HEK293 (cell line): ENCODE measurements at regions not wholly inside any gene's neighbourhood (a gene's known extent, or its start where the extent isn't known, plus 50 kb on each side); places are given as distances from the start of the nearest gene placed in this dataset.

Experiments used
- CTCF ChIA-PET: fragments of 350-600 bp; formaldehyde crosslinking; extraction: SDS; loops from one replicate; lab custom pipeline; 2021; ENCODE audit warnings: antibody characterized with exemption; lab: Yijun Ruan, JAX
- POLR2A ChIA-PET: fragments of 300-600 bp; formaldehyde crosslinking; extraction: SDS; loops from one replicate; lab custom pipeline; 2020; ENCODE audit warnings: antibody characterized with exemption, inconsistent platforms; lab: Yijun Ruan, JAX
- H3K27ac ChIP-seq: fragments of 200-500 bp; sonication (Bioruptor generic); 2 replicates; pipeline ENCODE4 v1.5.1; 2014; ENCODE audit warnings: low read depth, low read length, control low read depth, inconsistent platforms; ENCODE audit errors: extremely low read depth
- H3K36me3 ChIP-seq, 2 experiments: fragments of 200-500 bp in 1 of 2; sonication (Bioruptor generic) in 1 of 2; 1 replicate in 1 of 2; 2 replicates in 1 of 2; pipeline ENCODE4 v1.5.1; 2014 to 2017; ENCODE audit warnings: inconsistent platforms in 2 of 2, low read length in 2 of 2; ENCODE audit not compliant: control insufficient read depth in 2 of 2, insufficient read depth in 1 of 2
- H3K4me1 ChIP-seq: fragments of 200-500 bp; sonication (Bioruptor generic); 2 replicates; pipeline ENCODE4 v1.5.1; 2014; ENCODE audit warnings: mild to moderate bottlenecking, low read length, inconsistent platforms; ENCODE audit not compliant: control insufficient read depth, insufficient read depth
- H3K4me3 ChIP-seq: 2 replicates; pipeline ENCODE4 v1.5.1; 2011; ENCODE audit warnings: low read depth, mild to moderate bottlenecking, control low read depth, low read length, moderate library complexity
- H3K9me3 ChIP-seq: fragments of 200-500 bp; sonication (Bioruptor generic); 2 replicates; pipeline ENCODE4 v1.5.1; 2014; ENCODE audit warnings: low read depth, low read length, inconsistent platforms; ENCODE audit not compliant: control insufficient read depth, insufficient read depth
- AEBP2 ChIP-seq: fragments of 450-650 bp; formaldehyde crosslinking; IDR thresholded peaks from 2 replicates; pipeline ENCODE4 v1.5.1; 2016; ENCODE audit warnings: missing biosample characterization, missing genetic modification characterization, borderline replicate concordance
- HOXA7 ChIP-seq: sonication (generic); formaldehyde crosslinking; IDR thresholded peaks from 2 replicates; pipeline ENCODE4 v1.8.1; 2022; ENCODE audit warnings: missing genetic modification reagents, borderline replicate concordance
- KLF10 ChIP-seq: fragments of 450-650 bp; IDR thresholded peaks from 2 replicates; pipeline ENCODE4 v1.5.1; 2018; ENCODE audit warnings: missing biosample characterization, mild to moderate bottlenecking, missing genetic modification characterization
- KLF16 ChIP-seq: fragments of 450-650 bp; formaldehyde crosslinking; IDR thresholded peaks from 2 replicates; pipeline ENCODE4 v1.5.1; 2017; ENCODE audit warnings: missing biosample characterization, missing genetic modification characterization
- KLF7 ChIP-seq: fragments of 450-650 bp; formaldehyde crosslinking; IDR thresholded peaks from 2 replicates; pipeline ENCODE4 v1.5.1; 2016; ENCODE audit warnings: missing biosample characterization, missing genetic modification characterization, borderline replicate concordance
- PRDM2 ChIP-seq: fragments of 450-650 bp; formaldehyde crosslinking; IDR thresholded peaks from 2 replicates; pipeline ENCODE4 v1.5.1; 2016; ENCODE audit warnings: missing biosample characterization, missing genetic modification characterization, borderline replicate concordance
- ZBTB1 ChIP-seq: fragments of 450-650 bp; formaldehyde crosslinking; IDR thresholded peaks from 2 replicates; pipeline ENCODE4 v1.5.1; 2016; ENCODE audit warnings: missing biosample characterization, missing genetic modification characterization
- ZBTB20 ChIP-seq: fragments of 450-650 bp; formaldehyde crosslinking; IDR thresholded peaks from 2 replicates; pipeline ENCODE4 v1.5.1; 2016; ENCODE audit warnings: missing biosample characterization, missing genetic modification characterization
- ZBTB44 ChIP-seq: fragments of 450-650 bp; IDR thresholded peaks from 2 replicates; pipeline ENCODE4 v1.5.1; 2018; ENCODE audit warnings: missing biosample characterization, mild to moderate bottlenecking, missing genetic modification characterization
- ZFP69B ChIP-seq: fragments of 450-650 bp; formaldehyde crosslinking; IDR thresholded peaks from 2 replicates; pipeline ENCODE4 v1.5.1; 2016; ENCODE audit warnings: missing biosample characterization, missing genetic modification characterization
- ZNF112 ChIP-seq: fragments of 450-650 bp; formaldehyde crosslinking; IDR thresholded peaks from 2 replicates; pipeline ENCODE4 v1.5.0; 2017; ENCODE audit warnings: missing biosample characterization, missing genetic modification characterization
- ZNF133 ChIP-seq: fragments of 450-650 bp; formaldehyde crosslinking; IDR thresholded peaks from 2 replicates; pipeline ENCODE4 v1.5.1; 2016; ENCODE audit warnings: missing biosample characterization, missing genetic modification characterization
- ZNF138 ChIP-seq: fragments of 450-650 bp; formaldehyde crosslinking; IDR thresholded peaks from 2 replicates; pipeline ENCODE4 v1.5.1; 2016; ENCODE audit warnings: missing biosample characterization, missing genetic modification characterization, borderline replicate concordance
- ZNF19 ChIP-seq: fragments of 450-650 bp; formaldehyde crosslinking; IDR thresholded peaks from 2 replicates; pipeline ENCODE4; 2016; ENCODE audit warnings: missing biosample characterization, missing genetic modification characterization, low read depth
- ZNF239 ChIP-seq: fragments of 450-650 bp; formaldehyde crosslinking; IDR thresholded peaks from 2 replicates; pipeline ENCODE4 v1.5.1; 2016; ENCODE audit warnings: missing biosample characterization, missing genetic modification characterization
- ZNF266 ChIP-seq: fragments of 450-650 bp; formaldehyde crosslinking; IDR thresholded peaks from 2 replicates; pipeline ENCODE4 v1.5.1; 2016; ENCODE audit warnings: missing biosample characterization, missing genetic modification characterization, low read depth
- ZNF394 ChIP-seq: fragments of 450-650 bp; formaldehyde crosslinking; IDR thresholded peaks from 2 replicates; pipeline ENCODE4 v1.5.1; 2016; ENCODE audit warnings: missing biosample characterization, missing genetic modification characterization, mild to moderate bottlenecking, moderate library complexity, borderline replicate concordance
- ZNF433 ChIP-seq: fragments of 450-650 bp; formaldehyde crosslinking; IDR thresholded peaks from 2 replicates; pipeline ENCODE4 v1.5.1; 2016; ENCODE audit warnings: missing biosample characterization, missing genetic modification characterization, low read depth
- ZNF473 ChIP-seq: fragments of 450-650 bp; formaldehyde crosslinking; IDR thresholded peaks from 2 replicates; pipeline ENCODE4 v1.5.1; 2017; ENCODE audit warnings: missing biosample characterization, missing genetic modification characterization
- ZNF629 ChIP-seq: fragments of 450-650 bp; formaldehyde crosslinking; IDR thresholded peaks from 2 replicates; pipeline ENCODE4 v1.5.1; 2017; ENCODE audit warnings: missing biosample characterization, missing genetic modification characterization
- ZNF664 ChIP-seq: fragments of 450-650 bp; formaldehyde crosslinking; IDR thresholded peaks from 2 replicates; pipeline ENCODE4 v1.5.1; 2016; ENCODE audit warnings: missing biosample characterization, missing genetic modification characterization
- ZNF704 ChIP-seq: fragments of 450-650 bp; formaldehyde crosslinking; IDR thresholded peaks from 2 replicates; pipeline ENCODE4 v1.5.1; 2016; ENCODE audit warnings: missing biosample characterization, missing genetic modification characterization

- TF ChIP-seq PRDM2 (tag by site-specific recombination) (no peak), ZNF704 (no peak), ZNF138 (tag by site-specific recombination) (no peak), HOXA7 (CRISPR knock-in tag) (no peak), ZFP69B (tag by site-specific recombination) (no peak), ZBTB1 (no peak), ZNF112 (tag by site-specific recombination) (no peak), ZNF19 (tag by site-specific recombination) (no peak), KLF10 (tag by site-specific recombination) (no peak), ZBTB44 (tag by site-specific recombination) (no peak), ZBTB20 (tag by site-specific recombination) (no peak), KLF7 (tag by site-specific recombination) (no peak), ZNF629 (tag by site-specific recombination) (no peak)
Measured at GRCh38 chr4:59243038-59243437, 1957.1 kb upstream of the ADGRL3 start (continued).

- no peaks in the 10 kb centered on the region for H3K36me3 ChIP-seq
- no peaks in the 10 kb centered on the region for H3K4me1 ChIP-seq
- no peak overlapping the region for H3K27ac ChIP-seq
- TF ChIP-seq ZNF239 (tag by site-specific recombination) (no peak), ZNF266 (no peak), ZNF473 (no peak), ZNF133 (no peak), ZNF394 (no peak), KLF16 (no peak), AEBP2 (no peak), ZNF664 (no peak), ZNF433 (tag by site-specific recombination) (no peak)
- ChIA-PET CTCF (interaction anchor here (0.6 to 0.7 kb wide), 2 partner anchors 71 to 956 kb away, joined by 3 to 4 read pairs; no protein-coding TSS in a partner anchor), POLR2A (no interaction called here)
- no peak overlapping the region for H3K4me3 ChIP-seq
- no peaks in the 10 kb centered on the region for H3K9me3 ChIP-seq
Measured at GRCh38 chr4:59247032-59247431, 1953.1 kb upstream of the ADGRL3 start.
